AG04450 (cell line): ENCODE measurements at regions not wholly inside any gene's neighbourhood (a gene's known extent, or its start where the extent isn't known, plus 50 kb on each side); places are given as distances from the start of the nearest gene placed in this dataset.

Experiments used
- CTCF ChIA-PET: fragments of 300-600, 350-600 bp; formaldehyde crosslinking; extraction: SDS; loops from one replicate; lab custom pipeline; 2022; ENCODE audit warnings: antibody characterized with exemption, inconsistent platforms; lab: Charles Lee
- POLR2A ChIA-PET: fragments of 350-600 bp; formaldehyde crosslinking; extraction: SDS; loops from one replicate; lab custom pipeline; 2021; ENCODE audit warnings: antibody characterized with exemption, inconsistent platforms; lab: Yijun Ruan, JAX
- DNase-seq: peaks from one replicate; pipeline ENCODE4 v3.0.0-alpha.2; 2011; ENCODE audit warnings: low read depth, low spot score
- H3K27ac ChIP-seq: one replicate; pipeline ENCODE4 v1.5.1; 2012; ENCODE audit warnings: low read depth, low read length, control low read depth
- H3K27me3 ChIP-seq: one replicate; pipeline ENCODE4 v1.6.0; 2012; ENCODE audit warnings: low read length; ENCODE audit not compliant: control insufficient read depth, insufficient read depth
- H3K4me3 ChIP-seq: 2 replicates; pipeline ENCODE4 v1.5.1; 2011; ENCODE audit warnings: mild to moderate bottlenecking, low read depth, low read length, control low read depth
- H3K9me3 ChIP-seq: 2 replicates; pipeline ENCODE4 v1.5.1; 2012; ENCODE audit warnings: low read length; ENCODE audit not compliant: control insufficient read depth, insufficient read depth
- CTCF ChIP-seq: IDR thresholded peaks from 2 replicates; pipeline ENCODE4 v1.5.1; 2011; ENCODE audit warnings: low read depth, low read length, control low read depth, inconsistent platforms

GRCh38 chr6:147911057-147911456 lies 402.6 kb downstream of the SAMD5 start:
- DNase-seq: no peak
- Histone ChIP-seq H3K9me3 (no peaks in the 10 kb centered on the region), H3K4me3 (no peak overlapping the region), H3K27ac (no peak overlapping the region), H3K27me3 (no peaks in the 10 kb centered on the region)
- no peak for TF ChIP-seq CTCF
- ChIA-PET POLR2A (no interaction called here), CTCF (no interaction called here)

GRCh38 chr6:147911686-147912085 lies 403.2 kb downstream of the SAMD5 start:
- no peak for TF ChIP-seq CTCF
- no peaks in the 10 kb centered on the region for H3K27me3 ChIP-seq
- no peak for DNase-seq
- no peak overlapping the region for H3K4me3 ChIP-seq
- ChIA-PET POLR2A (no interaction called here), CTCF (no interaction called here)
- no peaks in the 10 kb centered on the region for H3K9me3 ChIP-seq
- H3K27ac ChIP-seq: no peak overlapping the region

- no peak overlapping the region for H3K27ac ChIP-seq
- ChIA-PET POLR2A (no interaction called here), CTCF (no interaction called here)
Measured at GRCh38 chr6:147922799-147923198, 414.3 kb downstream of the SAMD5 start.

GRCh38 chr6:147924598-147924997 lies 416.1 kb downstream of the SAMD5 start:
- Histone ChIP-seq H3K4me3 (no peak overlapping the region), H3K27ac (no peak overlapping the region), H3K27me3 (no peaks in the 10 kb centered on the region), H3K9me3 (no peaks in the 10 kb centered on the region)
- ChIA-PET POLR2A (no interaction called here), CTCF (no interaction called here)
- no peak for TF ChIP-seq CTCF
- DNase-seq: no peak

More at GRCh38 chr6:147922799-147923198, 414.3 kb downstream of the SAMD5 start:
- no peak for DNase-seq
- no peak for TF ChIP-seq CTCF
- Histone ChIP-seq H3K27me3 (no peaks in the 10 kb centered on the region), H3K9me3 (no peaks in the 10 kb centered on the region), H3K4me3 (no peak overlapping the region)

GRCh38 chr6:147925826-147926225 lies 416.8 kb upstream of the SASH1 start:
- no peak for DNase-seq
- ChIA-PET POLR2A (no interaction called here), CTCF (interaction anchor here (1.9 kb wide), 1 partner anchor 419 kb away, joined by 4 read pairs; no protein-coding TSS in a partner anchor)
- no peaks in the 10 kb centered on the region for H3K9me3 ChIP-seq
- no peaks in the 10 kb centered on the region for H3K27me3 ChIP-seq
- H3K27ac ChIP-seq: no peak overlapping the region
- no peak overlapping the region for H3K4me3 ChIP-seq
- TF ChIP-seq CTCF: no peak
